Prostate gland (tissue), 2 donors: ENCODE measurements at regions not wholly inside any gene's neighbourhood (a gene's known extent, or its start where the extent isn't known, plus 50 kb on each side); places are given as distances from the start of the nearest gene placed in this dataset.

Experiments
- DNase-seq: peaks from one replicate; pipeline ENCODE4 v3.0.0-alpha.2; 2019; ENCODE audit warnings: low spot score
- H3K27ac ChIP-seq, 2 donors: fragments of 200-600 bp; sonication (generic); 2 replicates each; pipeline ENCODE4 v1.5.1; 2017 to 2019
- H3K27me3 ChIP-seq: fragments of 200-600 bp; sonication (generic); replicated peaks from 2 replicates; pipeline ENCODE4 v1.5.1; 2019; ENCODE audit not compliant: insufficient read depth
- H3K36me3 ChIP-seq, 2 donors: fragments of 200-600 bp; sonication (generic); 1 replicate in 1 of 2; 2 replicates in 1 of 2; pipeline versions ENCODE4 v1.5.1 to v1.8.1; 2017 to 2019
- H3K4me1 ChIP-seq: fragments of 200-600 bp; sonication (generic); replicated peaks from 2 replicates; pipeline ENCODE4 v1.5.1; 2019
- H3K4me3 ChIP-seq, 2 donors: fragments of 200-600 bp; sonication (generic); 2 replicates each; pipeline ENCODE4 v1.5.1; 2017 to 2019
- H3K9me3 ChIP-seq: fragments of 200-600 bp; sonication (generic); 2 replicates; pipeline ENCODE4 v1.5.1; 2017
- POLR2A ChIP-seq: fragments of 450-650 bp; IDR thresholded peaks from one replicate; pipeline ENCODE4 v1.6.1; 2016; ENCODE audit warnings: antibody characterized with exemption, mild to moderate bottlenecking
- POLR2AphosphoS5 ChIP-seq: sonication (generic); formaldehyde crosslinking; IDR thresholded peaks from one replicate; pipeline ENCODE4 v1.6.1; 2017; ENCODE audit warnings: antibody characterized with exemption
- WGBS: methylation state at CpG from one replicate; pipeline ENCODE4 v1.1.5; 2018; 5-methylcytosine and 5-hydroxymethylcytosine counted together
- intact Hi-C: fragments of 100-400 bp; cut with DNase I; formaldehyde crosslinking; loops from one replicate; pipeline ENCODE4 v1.14.2; 2022
- TF ChIP-seq, protein P1 (sequence below), 4 experiments: fragments of 200-600 bp in 2 of 4; fragments of 450-650 bp in 2 of 4; sonication (generic) in 2 of 4; IDR thresholded peaks; 1 replicate in 3 of 4; 2 replicates in 1 of 4; pipeline ENCODE4 v1.5.1; 2016 to 2019; ENCODE audit warnings: antibody characterized with exemption in 4 of 4, mild to moderate bottlenecking in 2 of 4, moderate library complexity in 2 of 4

DNA sequence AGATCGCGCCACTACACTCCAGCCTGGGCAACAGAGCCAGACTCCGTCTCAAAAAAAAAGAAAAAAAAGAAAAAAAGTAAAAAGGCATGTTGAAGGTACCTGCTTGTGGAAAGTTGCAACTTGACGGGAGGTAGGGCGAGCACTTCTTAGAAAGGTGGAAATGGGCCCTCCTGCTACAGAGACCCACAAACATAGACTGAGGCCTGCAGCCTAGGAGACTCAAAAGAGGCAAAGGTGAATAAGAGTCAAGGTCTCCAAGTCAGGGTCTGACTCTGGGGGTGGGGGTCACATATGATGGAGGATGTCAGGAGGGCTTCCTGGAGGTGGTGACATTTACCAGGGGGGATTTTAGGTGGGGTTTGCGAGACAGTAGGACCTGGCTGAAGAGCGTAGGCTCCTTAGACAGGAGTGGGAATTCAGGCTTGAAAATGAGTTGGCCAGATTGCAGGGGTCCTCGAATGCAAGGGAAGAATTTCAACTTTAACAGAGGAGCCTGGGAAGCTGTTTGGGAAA is 303.0 kb downstream of the SEC14L1 start:
- WGBS, result 91% methylated on average over 8 of the region's 8 CpGs

DNA sequence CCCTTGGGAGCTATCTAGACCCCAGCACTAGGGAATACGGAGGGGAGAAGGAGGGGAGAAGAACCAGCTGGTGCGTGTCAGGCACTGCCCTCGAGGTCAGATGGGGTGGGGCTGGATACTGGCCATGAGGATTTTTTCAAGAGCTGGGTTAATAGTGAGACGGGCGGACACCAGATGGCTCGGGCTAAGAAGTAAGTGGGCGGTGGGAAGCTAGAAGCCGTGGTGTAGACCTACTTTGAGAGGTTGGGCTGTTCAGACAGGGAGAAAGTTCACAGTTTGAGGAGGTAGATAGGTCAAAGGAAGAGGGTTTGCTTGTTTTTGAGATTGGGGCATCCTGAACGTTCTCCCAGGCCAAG is 303.8 kb downstream of the SEC14L1 start:
- intact Hi-C loops, result no loop called here
- peak overlapping the region; percentile 17 to 60 for H3K27ac ChIP-seq
- peaks cover 24% of the 10 kb centered on the region for H3K4me1 ChIP-seq
- no peaks in the 10 kb centered on the region for H3K36me3 ChIP-seq
- no peaks in the 10 kb centered on the region for H3K27me3 ChIP-seq
- 45% methylated on average over 9 of the region's 9 CpGs for WGBS
- H3K4me3 ChIP-seq, result no peak overlapping the region
- no peaks in the 10 kb centered on the region for H3K9me3 ChIP-seq
- no peak for TF ChIP-seq POLR2AphosphoS5
- no peak for TF ChIP-seq POLR2A
- TF ChIP-seq, protein P1, sequence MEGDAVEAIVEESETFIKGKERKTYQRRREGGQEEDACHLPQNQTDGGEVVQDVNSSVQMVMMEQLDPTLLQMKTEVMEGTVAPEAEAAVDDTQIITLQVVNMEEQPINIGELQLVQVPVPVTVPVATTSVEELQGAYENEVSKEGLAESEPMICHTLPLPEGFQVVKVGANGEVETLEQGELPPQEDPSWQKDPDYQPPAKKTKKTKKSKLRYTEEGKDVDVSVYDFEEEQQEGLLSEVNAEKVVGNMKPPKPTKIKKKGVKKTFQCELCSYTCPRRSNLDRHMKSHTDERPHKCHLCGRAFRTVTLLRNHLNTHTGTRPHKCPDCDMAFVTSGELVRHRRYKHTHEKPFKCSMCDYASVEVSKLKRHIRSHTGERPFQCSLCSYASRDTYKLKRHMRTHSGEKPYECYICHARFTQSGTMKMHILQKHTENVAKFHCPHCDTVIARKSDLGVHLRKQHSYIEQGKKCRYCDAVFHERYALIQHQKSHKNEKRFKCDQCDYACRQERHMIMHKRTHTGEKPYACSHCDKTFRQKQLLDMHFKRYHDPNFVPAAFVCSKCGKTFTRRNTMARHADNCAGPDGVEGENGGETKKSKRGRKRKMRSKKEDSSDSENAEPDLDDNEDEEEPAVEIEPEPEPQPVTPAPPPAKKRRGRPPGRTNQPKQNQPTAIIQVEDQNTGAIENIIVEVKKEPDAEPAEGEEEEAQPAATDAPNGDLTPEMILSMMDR (IDR thresholded peaks at IDR 0.05), result no peak
- no peak for DNase-seq

More for the DNA sequence above, 303.0 kb downstream of the SEC14L1 start:
- intact Hi-C loops, result no loop called here
- Histone ChIP-seq H3K9me3 (no peaks in the 10 kb centered on the region), H3K4me3 (no peak overlapping the region), H3K36me3 (no peaks in the 10 kb centered on the region), H3K4me1 (peaks cover 29% of the 10 kb centered on the region), H3K27me3 (no peaks in the 10 kb centered on the region), H3K27ac (peak overlapping the region; percentile 3 to 17)
- no peak for DNase-seq
- no peak for TF ChIP-seq POLR2AphosphoS5

DNA sequence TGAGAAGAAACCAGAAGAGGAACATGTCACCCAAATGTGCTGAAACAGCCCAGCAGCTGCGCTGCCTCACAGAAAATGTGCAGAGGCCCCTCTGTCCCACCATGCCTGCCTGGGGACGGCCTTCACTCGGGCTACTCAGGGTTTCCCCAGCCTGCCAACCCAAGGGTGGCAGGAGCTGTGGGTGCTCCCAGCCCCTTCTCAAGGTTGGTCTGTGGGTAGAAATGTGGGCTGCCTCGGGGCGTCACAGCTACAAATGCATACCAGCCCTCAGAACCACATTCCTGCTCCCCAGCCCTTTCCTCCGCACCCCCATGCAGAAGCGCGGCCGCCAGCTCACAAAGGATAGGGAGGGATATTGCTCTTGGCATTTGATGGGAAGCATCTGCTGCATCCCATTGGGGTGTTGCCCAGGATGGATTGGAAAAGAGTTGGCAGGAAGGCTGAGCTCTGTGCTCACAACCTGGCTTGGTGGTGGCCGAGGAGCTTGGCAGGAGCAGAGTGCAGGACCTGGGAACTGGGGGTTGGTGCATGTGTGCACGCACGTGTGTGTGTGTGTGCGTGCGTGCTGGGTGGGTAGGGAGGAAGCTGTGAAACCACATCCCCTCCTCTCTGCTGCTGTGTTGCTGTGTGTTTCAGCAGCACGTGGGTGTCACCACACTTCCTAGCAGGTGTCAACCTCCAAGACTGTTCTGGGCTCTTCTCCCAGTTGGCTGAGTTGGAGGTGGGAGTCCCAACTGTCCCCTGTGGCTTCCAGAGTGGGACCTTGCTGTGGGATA is 304.4 kb downstream of the SEC14L1 start:
- peak; percentile 28 for TF ChIP-seq POLR2AphosphoS5
- TF ChIP-seq, protein P1 (IDR thresholded peaks at IDR 0.05), result no peak
- Histone ChIP-seq H3K27me3 (no peaks in the 10 kb centered on the region), H3K36me3 (no peaks in the 10 kb centered on the region), H3K27ac (peak overlapping the region; percentile 17 to 60), H3K4me3 (no peak overlapping the region), H3K9me3 (no peaks in the 10 kb centered on the region), H3K4me1 (peaks cover 27% of the 10 kb centered on the region)
- 36% methylated on average over 15 of the region's 15 CpGs for WGBS
- no peak for DNase-seq
- intact Hi-C loops, result no loop called here

DNA sequence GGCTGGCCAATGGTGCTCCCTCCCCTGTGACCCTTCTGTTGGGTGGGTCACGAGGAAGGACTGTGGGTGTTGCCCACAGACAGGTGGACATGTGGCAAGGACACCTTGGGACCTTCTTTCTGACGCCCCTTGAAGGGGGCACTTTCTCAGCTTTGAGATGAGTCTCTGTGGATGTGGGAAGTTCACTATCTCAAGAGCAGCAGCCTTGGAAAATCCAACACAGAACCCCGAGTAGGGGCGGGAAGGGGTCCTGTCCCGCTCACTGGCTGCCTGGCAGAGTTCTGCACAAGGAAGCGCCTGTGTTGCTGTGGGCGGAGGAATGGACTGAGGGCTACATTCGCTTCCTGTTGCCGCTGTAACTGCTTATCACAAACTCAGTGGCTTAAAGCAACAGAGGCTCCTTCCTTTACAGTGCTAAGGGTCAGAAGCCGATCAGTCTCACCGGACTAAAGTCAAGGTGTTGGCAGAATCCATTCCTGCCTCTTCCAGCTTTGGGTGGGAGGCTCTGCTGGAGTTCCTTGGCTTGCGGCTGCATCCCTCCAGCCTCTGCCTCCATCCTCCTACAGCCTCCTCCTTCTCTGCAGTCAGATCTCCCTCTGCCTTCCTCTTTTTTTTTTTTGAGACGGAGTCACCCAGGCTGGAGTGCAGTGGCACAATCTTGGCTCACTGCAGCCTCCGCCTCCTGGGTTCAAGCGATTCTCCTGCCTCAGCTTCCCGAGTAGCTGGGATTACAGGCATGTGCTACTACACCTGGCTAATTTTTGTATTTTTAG is 305.2 kb downstream of the SEC14L1 start:
- Histone ChIP-seq H3K4me1 (peaks cover 35% of the 10 kb centered on the region), H3K27me3 (no peaks in the 10 kb centered on the region), H3K4me3 (no peak overlapping the region), H3K27ac (peak overlapping the region; percentile 17 to 64), H3K36me3 (no peaks in the 10 kb centered on the region), H3K9me3 (no peaks in the 10 kb centered on the region)
- whole genome bisulfite sequencing, result 67% methylated on average over 16 of the region's 16 CpGs
- TF ChIP-seq, protein P1 (IDR thresholded peaks at IDR 0.05), result no peak
- no peak for TF ChIP-seq POLR2AphosphoS5
- no peak for TF ChIP-seq POLR2A
- no peak for DNase-seq
- intact Hi-C loops, result no loop called here

DNA sequence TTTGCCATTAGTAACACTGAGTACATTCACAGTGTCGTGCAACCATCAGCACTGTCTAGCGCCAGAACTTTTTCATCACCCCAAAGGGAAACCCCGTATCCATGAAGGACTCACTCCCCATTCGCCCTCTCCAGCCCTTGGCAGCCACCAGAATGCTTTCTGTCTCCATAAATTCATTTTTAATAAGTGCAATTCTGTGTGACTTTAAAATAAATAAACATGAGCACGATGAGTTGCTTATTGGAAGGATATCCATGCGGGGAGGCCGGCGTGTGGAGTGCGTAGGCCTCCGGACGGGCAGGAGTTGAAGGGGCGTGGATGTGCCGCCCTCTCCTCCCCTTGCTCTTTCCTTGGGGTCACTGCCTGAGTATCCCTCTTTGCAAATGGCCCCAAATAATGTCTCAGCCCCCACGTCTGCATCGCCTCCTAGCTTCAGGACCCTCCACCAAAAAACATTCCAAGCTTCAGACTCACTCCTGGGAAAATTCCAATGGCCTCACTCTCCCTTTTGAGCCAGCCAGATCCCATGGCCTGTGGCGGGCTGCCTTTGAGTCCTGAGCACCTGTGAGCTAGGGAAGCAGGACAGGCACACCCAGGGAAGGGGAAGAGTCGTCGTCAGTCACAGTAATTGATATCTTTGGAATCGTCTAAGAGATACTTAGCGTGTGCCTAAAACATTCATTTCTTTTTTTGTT is 306.3 kb downstream of the SEC14L1 start:
- H3K4me3 ChIP-seq, result no peak overlapping the region
- H3K9me3 ChIP-seq, result no peaks in the 10 kb centered on the region
- 58% methylated on average over 20 of the region's 20 CpGs for WGBS
- no peak for DNase-seq
- H3K27me3 ChIP-seq, result no peaks in the 10 kb centered on the region
- TF ChIP-seq, protein P1 (IDR thresholded peaks at IDR 0.05), result no peak
- TF ChIP-seq POLR2AphosphoS5, result peak; percentile 53
- peaks cover 40% of the 10 kb centered on the region for H3K4me1 ChIP-seq
- H3K27ac ChIP-seq, result peak overlapping the region; percentile 62 to 64
- H3K36me3 ChIP-seq, result no peaks in the 10 kb centered on the region
- intact Hi-C loops, result no loop called here
